K562 (cell line): ENCODE measurements at regions not wholly inside any gene's neighbourhood (a gene's known extent, or its start where the extent isn't known, plus 50 kb on each side); places are given as distances from the start of the nearest gene placed in this dataset.
A peak's percentile ranks its signal among the peaks of the same experiment; 100 is the strongest.

Experiments used
- ATAC-seq: fragments of 200-7000 bp; cut with Tn5 transposase; 3 replicates; pipeline ENCODE4 v1.9.1; 2020; ENCODE audit warnings: moderate library complexity
- BruUV-seq: library from RNA; stranded (reverse); fragments of 400-500 nt; replicated peaks from 2 replicates; lab custom pipeline; 2021; lab: Mats Ljungman, UMichigan
- CTCF ChIA-PET: fragments of 300-600 bp; formaldehyde crosslinking; extraction: SDS; loops from one replicate; lab custom pipeline; 2021; ENCODE audit warnings: low intra/inter-chr PET ratio; lab: Yijun Ruan, JAX
- POLR2A ChIA-PET: fragments of 300-600, 350-650 bp; sonication (Branson Sonifier 250); formaldehyde crosslinking; extraction: SDS; loops from one replicate; lab custom pipeline; 2021; ENCODE audit warnings: antibody characterized with exemption, inconsistent platforms; lab: Yijun Ruan, JAX
- DNase-seq, 4 experiments: peaks; one replicate each; pipeline versions ENCODE4 v3.0.0 to v3.0.0-alpha.2; 2011 to 2018; ENCODE audit warnings: low spot score in 3 of 4, mixed read lengths in 3 of 4; ENCODE audit errors: extremely low read depth in 1 of 4
- FAIRE-seq: peaks from 2 replicates; lab custom pipeline; 2011; peaks lifted over from hg19 to GRCh38; lab: Jason Lieb, UNC
- H2AFZ ChIP-seq: 2 replicates; pipeline ENCODE4 v1.6.0; 2011; ENCODE audit warnings: low read depth, low read length, control low read depth, inconsistent platforms
- H3K27ac ChIP-seq: fragments of 200-600 bp; 3 replicates; pipeline ENCODE4 v1.8.0; 2011; ENCODE audit warnings: low read depth, mild to moderate bottlenecking, control low read depth, inconsistent platforms, low read length, moderate library complexity, mixed read lengths; ENCODE audit errors: extremely low read depth
- H3K27me3 ChIP-seq, 2 experiments: fragments of 300-600 bp in 1 of 2; 2 replicates in 1 of 2; 3 replicates in 1 of 2; pipeline versions ENCODE4 v1.6.0 to v1.8.0; 2011; ENCODE audit warnings: inconsistent platforms in 2 of 2, low read length in 2 of 2, mild to moderate bottlenecking in 1 of 2, mixed read lengths in 1 of 2, moderate library complexity in 1 of 2; ENCODE audit not compliant: control insufficient read depth in 2 of 2, insufficient read depth in 2 of 2
- H3K36me3 ChIP-seq: fragments of 300-600 bp; 3 replicates; pipeline ENCODE4 v1.8.0; 2011; ENCODE audit warnings: mild to moderate bottlenecking, low read length, inconsistent platforms; ENCODE audit not compliant: control insufficient read depth, insufficient read depth
- H3K4me1 ChIP-seq, 2 experiments: fragments of 200-600 bp in 1 of 2; replicated peaks in 1 of 2; 2 replicates in 1 of 2; 3 replicates in 1 of 2; pipeline versions ENCODE4 v1.5.1 to v1.8.0; 2011; ENCODE audit warnings: inconsistent platforms in 2 of 2, low read length in 2 of 2, mild to moderate bottlenecking in 1 of 2, mixed read lengths in 1 of 2, moderate library complexity in 1 of 2; ENCODE audit not compliant: control insufficient read depth in 2 of 2, insufficient read depth in 2 of 2
- H3K4me2 ChIP-seq: 2 replicates; pipeline ENCODE4 v1.6.1; 2011; ENCODE audit warnings: low read length, control low read depth, inconsistent platforms, mixed read lengths; ENCODE audit not compliant: insufficient read depth
- H3K4me3 ChIP-seq: fragments of 200-600 bp; sonication (generic), shearing (Covaris generic); 2 replicates; pipeline ENCODE4 v1.5.1; 2016; ENCODE audit warnings: control low read depth, inconsistent platforms
- H3K79me2 ChIP-seq: fragments of 200-600 bp; 3 replicates; pipeline ENCODE4 v1.8.0; 2011; ENCODE audit warnings: low read length, inconsistent platforms; ENCODE audit not compliant: control insufficient read depth, insufficient read depth
- H3K9ac ChIP-seq, 2 experiments: 2 replicates each; pipeline versions ENCODE4 v1.6.0 to v1.6.1; 2011; ENCODE audit warnings: low read depth in 2 of 2, low read length in 2 of 2, control low read depth in 1 of 2, inconsistent platforms in 1 of 2, mild to moderate bottlenecking in 1 of 2, mixed read lengths in 1 of 2; ENCODE audit not compliant: insufficient read depth in 1 of 2
- H3K9me1 ChIP-seq: one replicate; pipeline ENCODE4 v1.6.0; 2011; ENCODE audit warnings: inconsistent platforms, mild to moderate bottlenecking, low read length, moderate library complexity; ENCODE audit not compliant: control insufficient read depth, insufficient read depth
- H3K9me3 ChIP-seq: replicated peaks from 2 replicates; pipeline ENCODE4 v1.5.1; 2011; ENCODE audit warnings: low read depth, low read length, inconsistent platforms; ENCODE audit not compliant: control insufficient read depth, insufficient read depth
- H4K20me1 ChIP-seq: replicated peaks from 2 replicates; pipeline ENCODE4 v1.6.1; 2011; ENCODE audit warnings: low read length, inconsistent platforms, mixed read lengths; ENCODE audit not compliant: control insufficient read depth, insufficient read depth
- ZNF324 ChIP-seq: fragments of 250-450 bp; sonication (Bioruptor Pico); IDR thresholded peaks from 2 replicates; pipeline ENCODE4 v1.4.0; 2020; ENCODE audit warnings: mild to moderate bottlenecking
- ZNF780A ChIP-seq: fragments of 250-450 bp; sonication (Bioruptor Pico); IDR thresholded peaks from 2 replicates; pipeline ENCODE4 v1.5.0; 2021; ENCODE audit warnings: mild to moderate bottlenecking
- WGBS: fragments of 100-300 bp; shearing (Covaris generic); methylation state at CpG from one replicate; pipeline ENCODE4 v1.1.6; 2016; ENCODE audit warnings: low coverage, mixed read lengths; ENCODE audit not compliant: insufficient coverage; ENCODE audit errors: missing lambda C conversion rate; 5-methylcytosine and 5-hydroxymethylcytosine counted together
- in situ Hi-C: fragments of 300-500 bp; cut with MboI; formaldehyde crosslinking; loops from 4 replicates; pipeline ENCODE4 v1.15.0; 2018; ENCODE audit warnings: inconsistent platforms, mixed read lengths
- intact Hi-C: fragments of 100-400 bp; cut with micrococcal nuclease; formaldehyde crosslinking; loops from 2 replicates; pipeline ENCODE4 v1.14.2; 2022
- TF ChIP-seq, protein P1 (sequence below): fragments of 450-650 bp; formaldehyde crosslinking; IDR thresholded peaks from 2 replicates; pipeline ENCODE4 v1.4.0; 2020; ENCODE audit warnings: mild to moderate bottlenecking, moderate library complexity
- TF ChIP-seq, protein P2 (sequence below), 3 experiments: IDR thresholded peaks in 2 of 3; conservative IDR thresholded peaks in 1 of 3; 2 replicates each; pipeline ENCODE4 v1.5.1; 2011 to 2012; ENCODE audit warnings: low read length in 3 of 3, mild to moderate bottlenecking in 3 of 3, control low read depth in 2 of 3, improper control_type of control experiment in 1 of 3, inconsistent platforms in 1 of 3, low read depth in 1 of 3, mixed read lengths in 1 of 3, moderate library complexity in 1 of 3; ENCODE audit not compliant: insufficient read depth in 2 of 3
- TF ChIP-seq, protein P3 (sequence below), 2 experiments: IDR thresholded peaks; 2 replicates each; pipeline ENCODE4 v1.6.1; 2011; ENCODE audit warnings: borderline replicate concordance in 1 of 2, control low read depth in 1 of 2, low read depth in 1 of 2, low read length in 1 of 2, mild to moderate bottlenecking in 1 of 2, mixed read lengths in 1 of 2, moderate library complexity in 1 of 2; ENCODE audit not compliant: insufficient read depth in 1 of 2, insufficient read length in 1 of 2, poor library complexity in 1 of 2, severe bottlenecking in 1 of 2; ENCODE audit errors: extremely low read depth in 1 of 2

DNA sequence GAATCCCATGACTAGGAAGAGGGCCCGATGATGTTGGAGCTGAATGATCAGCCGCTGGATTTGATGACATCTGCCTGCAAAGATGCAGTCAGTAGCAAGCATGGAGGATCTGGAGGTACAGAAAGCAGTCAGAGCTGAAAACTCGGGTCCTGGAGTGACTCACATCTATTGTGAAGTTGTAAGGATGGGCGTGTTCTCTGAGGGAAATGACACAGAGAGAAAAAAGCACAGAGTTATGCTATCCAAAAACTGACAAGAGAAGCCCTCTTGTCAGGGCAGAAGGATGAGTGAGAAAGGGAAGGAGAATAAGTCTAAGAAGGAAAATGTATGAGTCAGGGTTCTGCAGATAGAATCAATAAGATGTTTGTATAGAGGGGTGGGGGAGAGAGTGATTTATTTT is 380.4 kb upstream of the CCDC196 start (continued):
- no peak for TF ChIP-seq ZNF780A (CRISPR knock-in tag)
- TF ChIP-seq, protein P1, sequence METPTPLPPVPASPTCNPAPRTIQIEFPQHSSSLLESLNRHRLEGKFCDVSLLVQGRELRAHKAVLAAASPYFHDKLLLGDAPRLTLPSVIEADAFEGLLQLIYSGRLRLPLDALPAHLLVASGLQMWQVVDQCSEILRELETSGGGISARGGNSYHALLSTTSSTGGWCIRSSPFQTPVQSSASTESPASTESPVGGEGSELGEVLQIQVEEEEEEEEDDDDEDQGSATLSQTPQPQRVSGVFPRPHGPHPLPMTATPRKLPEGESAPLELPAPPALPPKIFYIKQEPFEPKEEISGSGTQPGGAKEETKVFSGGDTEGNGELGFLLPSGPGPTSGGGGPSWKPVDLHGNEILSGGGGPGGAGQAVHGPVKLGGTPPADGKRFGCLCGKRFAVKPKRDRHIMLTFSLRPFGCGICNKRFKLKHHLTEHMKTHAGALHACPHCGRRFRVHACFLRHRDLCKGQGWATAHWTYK (CRISPR knock-in tag) = no peak

DNA sequence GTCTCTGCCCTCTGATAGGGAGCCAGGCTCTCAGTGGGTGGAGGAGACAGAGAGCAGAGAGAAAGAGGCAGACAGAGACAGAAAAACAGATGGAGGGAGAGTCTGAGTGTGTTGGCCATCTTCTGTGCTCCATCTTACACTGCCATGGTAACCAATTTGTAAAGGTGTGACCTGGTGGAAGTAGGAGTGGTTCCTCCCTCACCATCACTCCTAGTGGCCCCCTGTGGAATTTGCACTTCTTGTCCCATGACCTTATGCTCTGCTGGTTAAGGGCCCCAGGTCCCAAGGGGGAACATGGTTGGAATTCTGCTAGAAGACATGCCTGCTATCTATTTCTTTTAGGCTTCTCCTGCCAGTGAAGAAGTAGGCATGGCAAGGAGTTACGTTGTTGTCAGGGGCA is 376.7 kb upstream of the CCDC196 start:
- no peaks in the 10 kb centered on the region for H3K9me3 ChIP-seq
- no peak overlapping the region for H3K27ac ChIP-seq
- no peaks in the 10 kb centered on the region for H3K27me3 ChIP-seq
- no peaks in the 10 kb centered on the region for H3K79me2 ChIP-seq
- DNase-seq = no peak
- ATAC-seq = no peak
- no peak overlapping the region for H2AFZ ChIP-seq
- no peak overlapping the region for H3K9ac ChIP-seq
- H4K20me1 ChIP-seq = no peaks in the 10 kb centered on the region
- CTCF ChIA-PET = no interaction called here
- no peak overlapping the region for H3K4me2 ChIP-seq
- WGBS = 0% methylated on average over 1 of the region's 1 CpG
- no peak overlapping the region for H3K4me3 ChIP-seq
- H3K36me3 ChIP-seq = no peaks in the 10 kb centered on the region
- H3K9me1 ChIP-seq = no peaks in the 10 kb centered on the region
- POLR2A ChIA-PET = no interaction called here
- TF ChIP-seq, protein P2, sequence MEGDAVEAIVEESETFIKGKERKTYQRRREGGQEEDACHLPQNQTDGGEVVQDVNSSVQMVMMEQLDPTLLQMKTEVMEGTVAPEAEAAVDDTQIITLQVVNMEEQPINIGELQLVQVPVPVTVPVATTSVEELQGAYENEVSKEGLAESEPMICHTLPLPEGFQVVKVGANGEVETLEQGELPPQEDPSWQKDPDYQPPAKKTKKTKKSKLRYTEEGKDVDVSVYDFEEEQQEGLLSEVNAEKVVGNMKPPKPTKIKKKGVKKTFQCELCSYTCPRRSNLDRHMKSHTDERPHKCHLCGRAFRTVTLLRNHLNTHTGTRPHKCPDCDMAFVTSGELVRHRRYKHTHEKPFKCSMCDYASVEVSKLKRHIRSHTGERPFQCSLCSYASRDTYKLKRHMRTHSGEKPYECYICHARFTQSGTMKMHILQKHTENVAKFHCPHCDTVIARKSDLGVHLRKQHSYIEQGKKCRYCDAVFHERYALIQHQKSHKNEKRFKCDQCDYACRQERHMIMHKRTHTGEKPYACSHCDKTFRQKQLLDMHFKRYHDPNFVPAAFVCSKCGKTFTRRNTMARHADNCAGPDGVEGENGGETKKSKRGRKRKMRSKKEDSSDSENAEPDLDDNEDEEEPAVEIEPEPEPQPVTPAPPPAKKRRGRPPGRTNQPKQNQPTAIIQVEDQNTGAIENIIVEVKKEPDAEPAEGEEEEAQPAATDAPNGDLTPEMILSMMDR (IDR thresholded peaks at IDR 0.05 in 2 of 3, conservative IDR thresholded peaks at IDR 0.05 in 1 of 3; ENCODE audit: insufficient read depth in 2 of 3, low read depth in 1 of 3, low read length in 3 of 3) = 0 out of 6 replicates have a peak, but pooled peaks of 1 of the 3 experiments have one; percentile 9
- TF ChIP-seq ZNF324 = no peak
- TF ChIP-seq, protein P3, sequence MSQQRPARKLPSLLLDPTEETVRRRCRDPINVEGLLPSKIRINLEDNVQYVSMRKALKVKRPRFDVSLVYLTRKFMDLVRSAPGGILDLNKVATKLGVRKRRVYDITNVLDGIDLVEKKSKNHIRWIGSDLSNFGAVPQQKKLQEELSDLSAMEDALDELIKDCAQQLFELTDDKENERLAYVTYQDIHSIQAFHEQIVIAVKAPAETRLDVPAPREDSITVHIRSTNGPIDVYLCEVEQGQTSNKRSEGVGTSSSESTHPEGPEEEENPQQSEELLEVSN (IDR thresholded peaks at IDR 0.05; ENCODE audit: borderline replicate concordance in 1 of 2, extremely low read depth in 1 of 2, insufficient read depth in 1 of 2, insufficient read length in 1 of 2, low read depth in 1 of 2, low read length in 1 of 2, poor library complexity in 1 of 2, severe bottlenecking in 1 of 2) = no peak
- in situ Hi-C loops = no loop called here
- intact Hi-C loops = no loop called here
- no TSS peak for BruUV-seq
- FAIRE-seq = no peak
- H3K4me1 ChIP-seq = no peaks in the 10 kb centered on the region
